ENCODE measurements at regions not wholly inside any gene's neighbourhood (a gene's known extent, or its start where the extent isn't known, plus 50 kb on each side); places are given as distances from the start of the nearest gene placed in this dataset.

GRCh38 chr4:108359130-108359985 is 190.6 kb upstream of the LEF1 start:
- H3K4me1 Mint-ChIP-seq = peaks cover 34% of the 10 kb centered on the region
- no peaks in the 10 kb centered on the region for H3K36me3 Mint-ChIP-seq
- H3K4me3 Mint-ChIP-seq = no peak overlapping the region
- H3K27me3 Mint-ChIP-seq = peaks cover 25% of the 10 kb centered on the region
- DNase-seq (peak; percentile 45), ATAC-seq (peak; percentile 20)
- CTCF ChIA-PET = no interaction called here
- no peak overlapping the region for H3K27ac Mint-ChIP-seq
- H3K9me3 Mint-ChIP-seq (ENCODE audit: low read depth) = no peaks in the 10 kb centered on the region

GRCh38 chr4:108355902-108356535 is 187.3 kb upstream of the LEF1 start:
- Mint-ChIP-seq H3K36me3 (no peaks in the 10 kb centered on the region), H3K27ac (no peak overlapping the region), H3K4me3 (no peak overlapping the region), H3K9me3 (ENCODE audit: low read depth) (no peaks in the 10 kb centered on the region), H3K4me1 (peaks cover 26% of the 10 kb centered on the region), H3K27me3 (peaks cover 19% of the 10 kb centered on the region)
- CTCF ChIA-PET = interaction anchor here (1.1 to 2.2 kb wide), 4 partner anchors 11 to 336 kb away, joined by 3 to 7 read pairs (median 4); no protein-coding TSS in a partner anchor
- DNase-seq (no peak), ATAC-seq (no peak)

GRCh38 chr4:108355186-108355901 is 186.6 kb upstream of the LEF1 start:
- Mint-ChIP-seq H3K4me3 (no peak overlapping the region), H3K27me3 (peaks cover 12% of the 10 kb centered on the region), H3K9me3 (ENCODE audit: low read depth) (no peaks in the 10 kb centered on the region), H3K4me1 (peaks cover 20% of the 10 kb centered on the region), H3K27ac (no peak overlapping the region), H3K36me3 (no peaks in the 10 kb centered on the region)
- DNase-seq (no peak), ATAC-seq (no peak)
- CTCF ChIA-PET = interaction anchor here (0.7 to 2.2 kb wide), 5 partner anchors 12 to 336 kb away, joined by 3 to 7 read pairs (median 4); no protein-coding TSS in a partner anchor

DNA sequence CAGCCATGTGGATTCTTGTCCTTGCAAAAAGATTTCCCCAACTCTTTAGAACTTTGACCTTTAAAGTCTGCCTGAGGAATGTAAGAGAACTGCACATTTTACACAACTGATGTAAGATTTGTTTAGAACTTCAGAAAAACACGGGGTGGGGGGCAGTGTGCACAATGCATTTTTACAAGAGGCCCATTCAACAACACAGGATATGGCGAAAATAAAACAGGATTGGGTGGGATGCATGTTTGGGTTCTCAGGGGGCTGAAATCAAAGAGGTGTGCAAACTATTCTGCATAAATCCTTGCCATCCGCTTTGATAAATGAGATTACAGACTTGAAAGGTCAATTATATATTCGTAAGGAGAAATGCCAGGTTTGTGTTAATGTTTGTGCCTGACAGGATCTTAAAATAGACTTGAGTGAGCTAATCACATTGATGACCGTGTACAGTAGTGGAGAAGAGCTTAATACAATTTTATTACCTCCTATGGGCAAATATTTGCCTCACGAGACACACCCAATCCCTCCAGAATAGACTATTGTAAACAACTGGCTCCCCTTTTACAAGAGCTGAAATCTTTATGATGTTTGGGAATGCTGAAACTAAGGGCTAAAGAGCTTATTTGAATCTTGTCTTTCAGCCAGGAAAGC is 184.1 kb upstream of the LEF1 start:
- Mint-ChIP-seq H3K4me1 (peaks cover 8% of the 10 kb centered on the region), H3K4me3 (no peak overlapping the region)

GRCh38 chr4:108351791-108352190 is 183.1 kb upstream of the LEF1 start:
- no peak overlapping the region for H3K4me3 Mint-ChIP-seq
- no peak for DNase-seq
- peaks cover 6% of the 10 kb centered on the region for H3K27me3 Mint-ChIP-seq
- H3K27ac Mint-ChIP-seq = no peak overlapping the region
- H3K9me3 Mint-ChIP-seq (ENCODE audit: low read depth) = no peaks in the 10 kb centered on the region
- CTCF ChIA-PET = no interaction called here
- H3K36me3 Mint-ChIP-seq = no peaks in the 10 kb centered on the region
- peaks cover 10% of the 10 kb centered on the region for H3K4me1 Mint-ChIP-seq
- ATAC-seq = no peak

More for the DNA sequence above, 184.1 kb upstream of the LEF1 start:
- Mint-ChIP-seq H3K9me3 (ENCODE audit: low read depth) (no peaks in the 10 kb centered on the region), H3K27me3 (peaks cover 4% of the 10 kb centered on the region), H3K27ac (no peak overlapping the region), H3K36me3 (no peaks in the 10 kb centered on the region)
- DNase-seq = no peak
- no peak for ATAC-seq
- CTCF ChIA-PET = interaction anchor here (1.0 kb wide), 1 partner anchor 333 kb away, joined by 3 read pairs; no protein-coding TSS in a partner anchor

- CTCF ChIA-PET = no interaction called here
- Mint-ChIP-seq H3K36me3 (no peaks in the 10 kb centered on the region), H3K4me3 (no peak overlapping the region), H3K9me3 (ENCODE audit: low read depth) (no peaks in the 10 kb centered on the region), H3K4me1 (peaks cover 15% of the 10 kb centered on the region), H3K27ac (no peak overlapping the region), H3K27me3 (peaks cover 6% of the 10 kb centered on the region)
- ATAC-seq (no peak), DNase-seq (no peak)
Measured at GRCh38 chr4:108350332-108350731, 181.6 kb upstream of the LEF1 start.

GRCh38 chr4:108346818-108347210 is 178.1 kb upstream of the LEF1 start:
- Mint-ChIP-seq H3K4me3 (no peak overlapping the region), H3K27ac (no peak overlapping the region), H3K36me3 (no peaks in the 10 kb centered on the region), H3K9me3 (ENCODE audit: low read depth) (peaks cover 2% of the 10 kb centered on the region), H3K27me3 (peaks cover 2% of the 10 kb centered on the region), H3K4me1 (peaks cover 26% of the 10 kb centered on the region)
- DNase-seq (no peak), ATAC-seq (no peak)
- CTCF ChIA-PET = no interaction called here

DNA sequence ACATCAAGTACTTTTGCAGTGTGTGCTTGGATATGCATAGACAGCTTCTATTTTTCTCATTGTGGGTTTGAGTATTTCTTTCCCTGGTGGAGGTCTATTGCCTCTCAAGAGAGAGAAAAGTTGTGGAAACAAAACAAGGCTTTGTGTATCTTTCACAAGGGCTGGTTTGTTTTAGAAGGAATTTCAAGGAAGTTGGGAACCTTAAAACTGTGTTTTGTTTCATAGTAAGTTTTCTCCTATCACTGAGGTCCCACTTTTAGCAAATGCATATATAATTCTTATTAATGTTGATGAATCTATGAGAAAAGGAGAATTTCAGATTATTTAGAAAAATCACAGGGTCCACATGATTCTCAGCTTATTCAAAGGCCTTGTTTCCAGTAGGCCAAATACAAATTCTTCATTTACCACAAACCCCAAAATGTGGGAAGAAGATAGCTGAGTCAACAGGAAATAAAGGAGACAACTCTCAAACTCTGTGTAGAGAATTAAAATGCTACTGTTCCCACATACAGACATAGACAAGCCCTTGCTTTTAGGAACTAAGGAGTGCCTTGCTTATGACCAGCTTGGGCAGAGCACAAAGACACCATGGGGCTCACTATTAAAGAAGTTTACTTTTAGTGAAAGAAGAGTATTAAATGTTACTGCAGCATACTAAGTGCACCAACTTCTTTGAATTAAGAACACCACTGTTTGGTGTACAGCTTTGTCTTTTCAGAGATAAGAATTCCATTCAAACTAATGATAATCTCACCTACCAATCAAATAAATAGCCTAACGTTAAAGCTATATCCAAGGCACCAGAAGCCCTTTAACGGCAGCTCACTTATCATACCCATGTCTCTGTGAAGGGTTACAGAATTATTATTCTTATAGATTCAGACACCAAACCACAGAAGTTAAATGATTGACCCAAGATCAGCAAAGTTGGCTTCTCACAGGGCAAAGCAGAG is 177.4 kb upstream of the LEF1 start:
- Mint-ChIP-seq H3K36me3 (peaks cover 1% of the 10 kb centered on the region), H3K27me3 (peaks cover 2% of the 10 kb centered on the region), H3K27ac (no peak overlapping the region), H3K9me3 (ENCODE audit: low read depth) (peaks cover 2% of the 10 kb centered on the region), H3K4me3 (no peak overlapping the region), H3K4me1 (peaks cover 26% of the 10 kb centered on the region)
- no peak for DNase-seq
- CTCF ChIA-PET = no interaction called here
- no peak for ATAC-seq

GRCh38 chr4:108342325-108342970 is 173.7 kb upstream of the LEF1 start:
- DNase-seq = peak; percentile 50
- H3K4me3 Mint-ChIP-seq = peak overlapping the region; percentile 8
- CTCF ChIA-PET = no interaction called here
- peaks cover 26% of the 10 kb centered on the region for H3K4me1 Mint-ChIP-seq
- H3K27ac Mint-ChIP-seq = peak overlapping the region; percentile 82
- H3K9me3 Mint-ChIP-seq (ENCODE audit: low read depth) = peaks cover 2% of the 10 kb centered on the region
- ATAC-seq = peak; percentile 92
- peaks cover 1% of the 10 kb centered on the region for H3K36me3 Mint-ChIP-seq
- peaks cover 6% of the 10 kb centered on the region for H3K27me3 Mint-ChIP-seq

DNA sequence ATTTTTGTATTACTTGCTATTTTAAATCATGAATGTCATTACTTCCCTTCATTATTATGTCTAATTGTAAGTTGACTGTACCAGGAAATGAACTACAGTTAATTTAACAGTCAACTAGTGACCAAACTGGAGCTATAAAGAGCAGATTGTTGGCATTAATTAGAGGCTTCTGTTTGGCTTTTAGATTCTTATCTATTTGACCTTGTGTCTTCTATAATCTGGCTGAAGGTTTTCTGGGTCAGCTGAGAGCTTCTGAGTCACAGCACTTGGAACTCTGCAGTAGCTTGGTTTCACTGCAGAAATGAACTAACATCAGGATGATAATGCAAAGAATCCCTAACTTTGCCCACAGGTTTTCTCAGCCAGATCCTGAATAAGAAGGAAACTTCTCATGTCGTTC is 169.2 kb upstream of the LEF1 start:
- peaks cover 1% of the 10 kb centered on the region for H3K36me3 Mint-ChIP-seq
- H3K9me3 Mint-ChIP-seq (ENCODE audit: low read depth) = peaks cover 2% of the 10 kb centered on the region
- H3K4me3 Mint-ChIP-seq = no peak overlapping the region
- H3K27me3 Mint-ChIP-seq = peaks cover 14% of the 10 kb centered on the region
- no peak overlapping the region for H3K27ac Mint-ChIP-seq
- no peak for DNase-seq
- CTCF ChIA-PET = no interaction called here
- peaks cover 8% of the 10 kb centered on the region for H3K4me1 Mint-ChIP-seq
- no peak for ATAC-seq

DNA sequence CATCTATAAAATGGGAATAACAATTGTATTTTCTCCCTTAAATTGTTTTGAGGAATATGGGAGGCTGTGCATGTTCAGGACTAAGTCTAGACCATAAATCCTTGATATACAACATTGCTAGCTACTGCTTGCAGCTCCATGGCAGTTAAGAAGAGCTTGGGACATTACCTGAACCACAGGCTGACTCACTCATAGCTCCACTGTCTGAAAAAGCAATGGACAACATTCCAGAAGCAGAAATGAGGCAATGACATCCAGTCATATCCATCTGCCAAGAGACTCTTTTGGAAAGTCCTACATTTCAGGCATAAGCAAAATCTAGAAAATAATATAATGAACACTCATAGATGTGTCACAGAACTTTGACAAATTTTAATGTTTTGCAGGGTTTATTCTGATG is 167.3 kb upstream of the LEF1 start:
- DNase-seq (no peak), ATAC-seq (no peak)
- Mint-ChIP-seq H3K27me3 (peaks cover 15% of the 10 kb centered on the region), H3K9me3 (ENCODE audit: low read depth) (no peaks in the 10 kb centered on the region), H3K4me1 (no peaks in the 10 kb centered on the region), H3K36me3 (no peaks in the 10 kb centered on the region), H3K27ac (no peak overlapping the region), H3K4me3 (no peak overlapping the region)
- CTCF ChIA-PET = no interaction called here

DNA sequence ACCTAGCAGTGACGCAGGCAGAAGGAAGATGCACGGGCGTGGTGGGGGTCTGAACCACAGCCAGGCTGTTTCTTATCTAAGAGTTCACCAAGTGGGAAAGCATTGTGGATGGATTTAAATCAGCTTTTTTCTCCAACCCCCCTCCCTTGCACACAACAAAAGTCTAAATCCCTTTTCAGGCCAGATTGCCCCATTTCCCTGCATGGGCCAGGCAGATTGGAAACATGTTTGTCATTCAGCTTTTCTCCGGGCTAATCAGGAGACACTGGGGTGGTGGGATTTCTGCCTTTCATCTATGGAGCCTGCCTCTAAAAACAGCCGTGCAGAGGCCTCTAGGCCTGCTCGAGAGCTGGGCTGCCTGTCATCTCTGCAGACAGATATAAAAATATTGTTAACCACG is 166.3 kb upstream of the LEF1 start:
- no peak for ATAC-seq
- Mint-ChIP-seq H3K4me1 (no peaks in the 10 kb centered on the region), H3K27ac (no peak overlapping the region), H3K9me3 (ENCODE audit: low read depth) (no peaks in the 10 kb centered on the region), H3K4me3 (no peak overlapping the region), H3K36me3 (no peaks in the 10 kb centered on the region), H3K27me3 (peaks cover 17% of the 10 kb centered on the region)
- CTCF ChIA-PET = interaction anchor here (1.5 kb wide), 1 partner anchor 11 kb away, joined by 3 read pairs; no protein-coding TSS in a partner anchor
- DNase-seq = no peak

Data from activated CD8-positive, alpha-beta memory T cell treated with anti-CD3 and anti-CD28 coated beads, Interleukin-2, amount 10 ng/mL, durations not matched to agents 7 days and 5 days (primary cell).